Adipocyte (in vitro differentiated cells): ENCODE measurements at regions not wholly inside any gene's neighbourhood (a gene's known extent, or its start where the extent isn't known, plus 50 kb on each side); places are given as distances from the start of the nearest gene placed in this dataset.
"Not testable (repeated sequence)": the region's sequence is repeated elsewhere in the genome, so short reads cannot be mapped to it uniquely, and the experiment has no call there.

Experiments
- DNase-seq: peaks from one replicate; pipeline ENCODE4 v3.0.0-alpha.2; 2015; ENCODE audit warnings: low read depth
- H3K27me3 ChIP-seq: replicated peaks from 2 replicates; pipeline ENCODE4 v1.7.0; 2013; ENCODE audit warnings: mild to moderate bottlenecking, low read length, moderate library complexity; ENCODE audit not compliant: control insufficient read depth, insufficient read depth
- H3K36me3 ChIP-seq: 2 replicates; pipeline ENCODE4 v1.7.0; 2013; ENCODE audit warnings: low read length, mild to moderate bottlenecking, moderate library complexity; ENCODE audit not compliant: control insufficient read depth, insufficient read depth, severe bottlenecking
- H3K4me1 ChIP-seq: 2 replicates; pipeline ENCODE4 v1.7.0; 2013; ENCODE audit warnings: mild to moderate bottlenecking, low read length, moderate library complexity; ENCODE audit not compliant: control insufficient read depth, insufficient read depth
- H3K4me3 ChIP-seq: 2 replicates; pipeline ENCODE4 v1.7.0; 2013; ENCODE audit warnings: mild to moderate bottlenecking, low read length, moderate library complexity
- H3K9ac ChIP-seq: 2 replicates; pipeline ENCODE4 v1.7.0; 2013; ENCODE audit warnings: mild to moderate bottlenecking, low read length, moderate library complexity
- H3K9me3 ChIP-seq: 2 replicates; pipeline ENCODE4 v1.7.0; 2013; ENCODE audit warnings: mild to moderate bottlenecking, low read length, moderate library complexity; ENCODE audit not compliant: control insufficient read depth

DNA sequence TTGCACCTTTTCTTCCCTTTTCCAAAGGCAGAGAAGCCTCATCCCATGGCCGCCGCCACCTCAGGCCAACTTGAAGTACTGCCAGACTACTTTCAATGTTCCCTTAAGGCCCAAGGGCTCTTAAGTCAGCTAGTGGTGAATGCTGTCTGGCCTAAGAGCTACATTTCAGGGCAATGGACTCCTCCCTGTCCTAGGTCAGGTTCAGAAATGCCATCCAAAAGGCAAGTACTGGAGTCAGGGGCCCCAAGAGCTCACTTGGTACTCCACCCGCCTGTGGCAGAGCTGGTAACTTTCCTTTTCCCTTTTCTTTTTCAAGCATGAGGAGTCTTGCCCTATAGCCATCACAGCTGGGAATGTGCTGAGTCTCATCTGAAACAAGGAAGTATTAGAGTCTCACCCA lies 327.1 kb downstream of the NAP1L3 start:
- Histone ChIP-seq H3K9ac (no peak overlapping the region), H3K4me1 (no peaks in the 10 kb centered on the region), H3K9me3 (peaks cover 37% of the 10 kb centered on the region), H3K4me3 (no peak overlapping the region), H3K36me3 (no peaks in the 10 kb centered on the region), H3K27me3 (no peaks in the 10 kb centered on the region)
- DNase-seq, result no peak

DNA sequence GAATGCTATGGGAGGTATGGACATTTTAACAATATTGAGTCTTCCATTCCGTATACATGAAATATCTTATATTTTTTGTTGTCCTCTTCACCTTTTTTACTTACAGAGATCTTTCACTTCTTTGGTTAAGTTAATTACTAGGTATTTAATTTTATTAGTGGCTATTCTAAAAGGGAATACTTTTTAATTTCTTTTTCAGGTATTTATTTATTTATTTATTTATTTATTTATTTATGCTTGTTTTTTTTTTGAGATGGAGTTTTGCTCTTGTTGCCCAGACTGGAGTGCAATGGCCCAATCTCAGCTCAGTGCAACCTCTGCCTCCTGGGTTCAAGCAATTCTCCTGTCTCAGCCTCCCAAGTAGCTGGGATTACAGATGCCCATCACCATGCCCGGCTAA lies 329.1 kb downstream of the NAP1L3 start:
- H3K36me3 ChIP-seq, H3K4me1 ChIP-seq, DNase-seq, H3K4me3 ChIP-seq, H3K27me3 ChIP-seq, H3K9ac ChIP-seq: not testable (repeated sequence)
- peaks cover 37% of the 10 kb centered on the region for H3K9me3 ChIP-seq

DNA sequence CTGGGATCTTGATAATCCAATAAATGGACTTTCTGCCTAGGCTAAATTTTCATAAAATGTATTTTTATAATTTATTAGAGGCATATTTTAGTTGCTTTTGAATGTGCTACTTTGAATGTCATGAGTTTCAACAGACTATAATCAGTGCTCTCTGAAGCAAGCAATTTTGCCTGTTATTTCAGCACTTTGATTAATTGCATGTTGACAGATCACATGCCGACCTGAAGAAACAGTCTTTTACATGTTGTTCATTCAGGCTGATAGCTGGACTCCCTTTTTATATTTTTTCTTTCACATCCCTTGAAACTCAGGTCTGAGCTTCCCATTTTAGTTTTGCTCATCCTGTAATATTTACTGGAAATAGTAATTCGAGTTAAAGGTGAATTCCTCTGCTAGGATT lies 341.0 kb downstream of the NAP1L3 start:
- H3K9me3 ChIP-seq, result peaks cover 5% of the 10 kb centered on the region
- no peaks in the 10 kb centered on the region for H3K27me3 ChIP-seq
- H3K9ac ChIP-seq, result no peak overlapping the region
- no peak for DNase-seq
- H3K36me3 ChIP-seq, result no peaks in the 10 kb centered on the region
- no peaks in the 10 kb centered on the region for H3K4me1 ChIP-seq
- no peak overlapping the region for H3K4me3 ChIP-seq

DNA sequence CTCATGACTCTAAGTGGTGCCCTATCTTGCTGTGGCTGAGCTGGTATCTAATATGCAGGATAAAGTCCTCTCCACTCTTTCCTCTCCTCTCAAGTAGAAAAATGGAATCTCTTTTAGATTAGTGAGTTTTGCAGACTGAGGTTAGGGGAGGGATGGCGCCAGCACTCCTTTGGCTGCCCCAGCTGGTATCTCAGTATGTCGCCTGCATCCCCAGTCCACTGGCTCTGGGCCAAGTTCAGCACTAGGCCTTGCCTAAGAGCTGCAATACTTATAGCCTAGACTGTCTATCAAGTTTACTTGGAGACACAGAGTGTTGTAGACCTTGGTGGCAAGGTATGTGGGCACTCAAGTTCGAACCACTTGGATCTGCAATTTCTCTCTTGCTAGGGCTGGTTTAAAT lies 351.3 kb downstream of the NAP1L3 start:
- H3K36me3 ChIP-seq, result no peaks in the 10 kb centered on the region
- H3K4me1 ChIP-seq, result no peaks in the 10 kb centered on the region
- H3K9me3 ChIP-seq, result no peaks in the 10 kb centered on the region
- no peak overlapping the region for H3K9ac ChIP-seq
- no peak overlapping the region for H3K4me3 ChIP-seq
- H3K27me3 ChIP-seq, result no peaks in the 10 kb centered on the region
- DNase-seq, result no peak

DNA sequence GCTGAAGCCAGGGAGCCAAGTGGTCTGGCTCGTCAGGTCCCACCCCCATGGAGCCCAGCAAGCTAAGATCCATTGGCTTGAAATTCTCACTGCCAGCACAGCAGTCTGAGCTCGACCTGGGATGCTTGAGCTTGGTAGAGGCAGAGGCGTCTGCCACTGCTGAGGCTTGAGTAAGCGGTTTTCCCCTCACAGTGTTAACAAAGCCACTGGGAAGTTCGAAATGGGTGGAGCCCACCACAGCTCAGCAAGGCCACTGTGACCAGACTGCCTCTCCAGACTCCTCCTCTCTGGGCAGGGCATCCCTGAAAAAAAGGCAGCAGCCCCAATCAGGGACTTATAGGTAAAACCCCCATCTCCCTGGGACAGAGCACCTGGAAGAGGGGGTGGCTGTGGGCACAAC lies 353.8 kb downstream of the NAP1L3 start:
- H3K27me3 ChIP-seq, result no peaks in the 10 kb centered on the region
- H3K4me3 ChIP-seq, result no peak overlapping the region
- no peak overlapping the region for H3K9ac ChIP-seq
- no peaks in the 10 kb centered on the region for H3K36me3 ChIP-seq
- no peaks in the 10 kb centered on the region for H3K9me3 ChIP-seq
- DNase-seq, result no peak
- no peaks in the 10 kb centered on the region for H3K4me1 ChIP-seq
